C4-2B (cell line): ENCODE measurements at regions not wholly inside any gene's neighbourhood (a gene's known extent, or its start where the extent isn't known, plus 50 kb on each side); places are given as distances from the start of the nearest gene placed in this dataset.

ENCODE experiments used
- ZFX ChIP-seq: fragments of 450-650 bp; IDR thresholded peaks from 2 replicates; pipeline ENCODE4 v1.6.1; 2017
- TF ChIP-seq, protein P1 (sequence below): fragments of 450-650 bp; conservative IDR thresholded peaks from 2 replicates; pipeline ENCODE4 v1.5.1; 2017; ENCODE audit warnings: mild to moderate bottlenecking

DNA sequence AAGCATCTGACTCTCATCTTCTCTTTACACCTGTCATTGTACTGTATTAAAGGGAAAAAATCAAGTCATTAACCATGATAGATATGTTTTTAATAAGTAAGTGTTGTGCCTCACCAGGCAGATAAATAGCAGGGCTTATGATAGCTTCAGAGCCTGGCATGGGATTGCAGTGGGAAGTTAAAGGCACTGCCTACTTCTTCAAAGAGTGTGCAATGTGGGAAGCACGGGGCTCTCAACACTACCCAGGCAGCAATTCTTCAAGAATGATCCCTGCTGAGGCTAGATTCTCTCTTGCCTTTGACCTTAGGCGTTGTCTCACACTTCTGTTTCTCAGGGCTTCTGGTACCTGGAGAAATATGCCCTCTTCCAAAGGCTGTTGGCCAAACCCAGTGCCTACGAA, 297.3 kb downstream of the MAF start:
- TF ChIP-seq, protein P1, sequence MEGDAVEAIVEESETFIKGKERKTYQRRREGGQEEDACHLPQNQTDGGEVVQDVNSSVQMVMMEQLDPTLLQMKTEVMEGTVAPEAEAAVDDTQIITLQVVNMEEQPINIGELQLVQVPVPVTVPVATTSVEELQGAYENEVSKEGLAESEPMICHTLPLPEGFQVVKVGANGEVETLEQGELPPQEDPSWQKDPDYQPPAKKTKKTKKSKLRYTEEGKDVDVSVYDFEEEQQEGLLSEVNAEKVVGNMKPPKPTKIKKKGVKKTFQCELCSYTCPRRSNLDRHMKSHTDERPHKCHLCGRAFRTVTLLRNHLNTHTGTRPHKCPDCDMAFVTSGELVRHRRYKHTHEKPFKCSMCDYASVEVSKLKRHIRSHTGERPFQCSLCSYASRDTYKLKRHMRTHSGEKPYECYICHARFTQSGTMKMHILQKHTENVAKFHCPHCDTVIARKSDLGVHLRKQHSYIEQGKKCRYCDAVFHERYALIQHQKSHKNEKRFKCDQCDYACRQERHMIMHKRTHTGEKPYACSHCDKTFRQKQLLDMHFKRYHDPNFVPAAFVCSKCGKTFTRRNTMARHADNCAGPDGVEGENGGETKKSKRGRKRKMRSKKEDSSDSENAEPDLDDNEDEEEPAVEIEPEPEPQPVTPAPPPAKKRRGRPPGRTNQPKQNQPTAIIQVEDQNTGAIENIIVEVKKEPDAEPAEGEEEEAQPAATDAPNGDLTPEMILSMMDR: no peak
- no peak for TF ChIP-seq ZFX
